SW480 (cell line): ENCODE measurements at regions not wholly inside any gene's neighbourhood (a gene's known extent, or its start where the extent isn't known, plus 50 kb on each side); places are given as distances from the start of the nearest gene placed in this dataset.
"Not testable (repeated sequence)": the region's sequence is repeated elsewhere in the genome, so short reads cannot be mapped to it uniquely, and the experiment has no call there.

Experiments used
- DNase-seq: peaks from one replicate; pipeline ENCODE4 v3.0.0-alpha.2; 2016; ENCODE audit warnings: low spot score

DNA sequence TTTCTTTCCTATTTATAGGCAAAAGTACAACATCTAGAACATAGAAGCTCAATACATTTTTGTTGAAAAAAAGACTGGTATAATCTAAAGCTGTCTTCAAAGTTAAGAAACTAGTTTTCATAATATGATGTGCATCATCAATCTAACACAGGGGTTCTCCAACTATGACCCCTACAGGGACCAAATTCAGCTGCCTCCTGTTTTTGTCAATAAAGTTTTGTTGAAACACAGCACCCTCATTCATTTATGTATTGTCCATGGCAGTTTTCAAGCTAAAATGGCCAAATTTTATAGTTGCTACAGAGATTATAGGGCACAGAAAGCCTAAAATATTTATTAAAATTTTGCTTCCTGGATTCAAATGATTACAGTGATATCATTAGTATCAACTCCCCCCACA, 452.9 kb downstream of the CCER1 start:
- DNase-seq = no peak

DNA sequence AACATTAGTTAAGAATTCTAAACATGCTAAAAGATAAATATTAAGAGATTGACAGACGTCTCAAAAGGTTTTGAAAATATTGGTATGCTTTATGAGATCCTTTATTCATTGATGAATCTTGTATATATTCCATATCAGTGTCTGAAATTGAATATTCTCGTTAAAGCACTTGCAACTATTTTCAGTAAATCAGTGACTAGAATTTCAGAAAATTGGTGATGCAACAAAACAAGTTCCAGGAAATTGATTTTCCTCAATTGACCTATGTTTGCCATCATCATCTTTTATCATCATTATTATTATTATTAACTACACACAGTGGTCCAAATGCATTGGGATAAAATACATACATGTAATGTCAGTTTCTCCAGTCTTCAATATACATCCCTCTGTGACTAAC, 453.6 kb downstream of the CCER1 start:
- DNase-seq = no peak

DNA sequence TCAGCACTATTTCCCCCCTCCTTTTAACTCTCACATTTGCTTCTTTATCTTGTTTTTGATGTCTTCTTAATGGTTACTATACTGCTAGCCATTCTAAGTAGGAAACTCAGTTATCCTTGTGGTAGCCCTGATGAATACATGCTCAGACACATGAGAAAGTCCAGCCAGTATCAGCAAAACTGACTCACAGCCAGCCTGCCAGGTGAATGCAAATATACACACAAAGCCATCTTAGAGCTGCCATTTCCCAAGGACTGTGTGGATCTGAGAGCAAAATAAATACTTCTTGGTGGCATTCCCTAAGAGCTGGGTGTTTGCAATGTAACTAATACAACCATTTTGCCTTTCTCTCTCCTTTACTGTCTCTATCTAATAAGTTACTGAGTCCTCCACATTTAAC, 455.2 kb downstream of the CCER1 start:
- no peak for DNase-seq

DNA sequence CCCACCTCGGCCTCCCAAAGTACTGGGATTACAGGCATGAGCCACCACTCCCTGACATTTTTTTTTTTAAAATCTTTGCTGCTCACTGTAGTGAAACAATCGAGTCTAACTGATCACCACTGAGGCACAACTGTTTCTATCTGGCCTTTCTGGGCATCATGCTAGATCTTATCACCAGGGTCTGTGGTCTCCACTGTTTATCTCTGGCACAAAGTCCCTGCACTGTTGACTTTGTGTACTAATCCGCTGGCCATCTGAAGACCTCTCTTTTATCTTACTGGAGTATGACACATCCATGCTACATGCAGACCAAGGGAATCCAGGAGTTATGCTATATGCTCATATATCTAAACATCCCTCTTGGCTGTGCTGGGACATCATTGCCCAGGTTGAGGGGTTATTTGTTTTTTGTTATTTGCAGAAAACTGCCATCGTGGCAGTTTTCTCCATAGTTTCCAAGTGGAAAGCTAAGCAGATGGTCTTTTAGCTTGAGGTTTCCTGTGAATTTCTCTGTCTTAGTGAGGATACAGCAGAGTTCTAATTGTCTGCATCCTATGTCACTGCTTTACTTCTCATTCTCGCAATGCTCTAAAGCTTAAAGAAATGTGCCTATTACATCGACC, 456.9 kb downstream of the CCER1 start:
- DNase-seq = no peak

- DNase-seq = no peak
Observed at GRCh38 chr12:90490355-90490754, 464.6 kb downstream of the CCER1 start.

DNA sequence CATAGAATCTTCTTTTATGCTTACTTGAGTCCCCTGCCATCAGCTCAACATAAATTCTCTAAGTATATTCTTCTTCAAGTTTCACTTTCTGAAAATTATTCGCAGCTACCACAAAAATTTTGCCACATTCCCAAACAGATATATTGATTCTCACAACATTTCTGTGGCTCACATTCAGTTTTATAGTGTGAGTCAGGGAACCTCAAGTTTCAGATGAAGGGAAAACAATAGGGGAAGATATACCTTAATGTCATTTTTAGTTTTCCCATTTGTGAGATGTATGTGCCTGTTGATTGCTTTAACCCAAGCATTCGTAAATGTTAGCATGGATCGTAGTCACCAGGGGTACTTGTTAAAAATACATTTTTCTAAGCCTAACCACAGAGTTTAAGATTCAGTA, 465.8 kb downstream of the CCER1 start:
- no peak for DNase-seq

- no peak for DNase-seq
Observed at GRCh38 chr12:90485560-90485959, 469.4 kb downstream of the CCER1 start.

GRCh38 chr12:90484094-90484493, 470.9 kb downstream of the CCER1 start:
- DNase-seq = no peak

DNA sequence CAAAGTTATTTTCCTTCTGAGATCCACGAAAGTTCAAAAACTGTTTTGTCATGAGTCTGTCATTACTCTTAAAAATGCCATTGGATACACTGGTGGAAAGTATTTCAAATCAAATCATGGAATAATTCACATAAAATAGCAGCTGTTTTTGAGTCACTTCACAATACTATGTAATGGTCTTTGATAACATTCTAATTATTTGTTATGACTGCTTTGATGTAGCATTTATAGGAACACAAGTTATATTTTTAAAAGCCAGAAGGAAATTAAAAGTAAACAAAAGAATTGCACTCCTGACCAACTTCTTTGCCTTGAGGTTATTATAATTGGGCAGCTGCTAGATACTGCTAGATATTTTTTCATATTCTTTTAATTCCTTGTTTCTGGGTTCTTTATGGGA, 473.2 kb downstream of the CCER1 start:
- DNase-seq = no peak

- no peak for DNase-seq
Observed at GRCh38 chr12:90479237-90479636, 475.7 kb downstream of the CCER1 start.

- DNase-seq = no peak
Observed at GRCh38 chr12:90473831-90474230, 481.1 kb downstream of the CCER1 start.

DNA sequence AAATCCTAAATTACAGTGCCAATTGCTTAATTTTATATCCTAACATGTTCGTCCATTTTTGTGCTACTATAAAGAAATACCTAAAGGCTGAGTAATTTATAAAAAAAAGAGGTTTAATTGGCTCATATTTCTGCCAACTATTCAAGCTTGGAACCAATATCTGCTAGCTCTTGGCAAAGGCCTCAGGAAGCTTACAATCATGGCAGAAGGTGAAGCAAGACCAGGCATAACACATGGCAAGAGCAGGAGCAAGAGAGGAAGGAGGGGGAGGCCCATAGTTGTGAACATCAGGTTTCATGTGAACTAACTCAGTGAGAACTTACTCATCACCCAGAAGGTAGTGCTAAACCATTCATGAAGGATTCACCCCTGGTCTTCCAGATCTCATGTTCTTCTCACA, 494.3 kb downstream of the CCER1 start:
- no peak for DNase-seq

GRCh38 chr12:90456248-90456647, 498.7 kb downstream of the CCER1 start:
- DNase-seq = no peak

GRCh38 chr12:90455756-90456155, 499.2 kb downstream of the CCER1 start:
- DNase-seq = no peak

GRCh38 chr12:90449611-90450010, 505.4 kb downstream of the CCER1 start:
- no peak for DNase-seq

DNA sequence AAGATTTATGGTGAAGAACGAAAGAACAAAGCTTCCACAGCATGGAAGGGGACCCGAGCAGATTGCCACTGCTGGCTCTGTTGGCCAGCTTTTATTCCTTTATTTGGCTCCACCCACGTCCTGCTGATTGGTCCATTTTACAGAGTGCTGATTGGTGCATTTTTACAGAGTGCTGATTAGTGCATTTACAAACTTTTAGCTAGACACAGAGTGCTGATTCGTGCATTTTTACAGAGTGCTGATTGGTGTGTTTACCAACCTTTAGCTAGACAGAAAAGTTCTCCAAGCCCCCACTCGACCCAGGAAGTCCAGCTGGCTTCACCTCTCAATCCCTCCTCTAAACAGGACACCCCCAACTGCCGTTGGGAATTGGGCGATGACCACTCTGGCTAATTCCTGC, 511.5 kb downstream of the CCER1 start:
- not testable (repeated sequence) for DNase-seq

DNA sequence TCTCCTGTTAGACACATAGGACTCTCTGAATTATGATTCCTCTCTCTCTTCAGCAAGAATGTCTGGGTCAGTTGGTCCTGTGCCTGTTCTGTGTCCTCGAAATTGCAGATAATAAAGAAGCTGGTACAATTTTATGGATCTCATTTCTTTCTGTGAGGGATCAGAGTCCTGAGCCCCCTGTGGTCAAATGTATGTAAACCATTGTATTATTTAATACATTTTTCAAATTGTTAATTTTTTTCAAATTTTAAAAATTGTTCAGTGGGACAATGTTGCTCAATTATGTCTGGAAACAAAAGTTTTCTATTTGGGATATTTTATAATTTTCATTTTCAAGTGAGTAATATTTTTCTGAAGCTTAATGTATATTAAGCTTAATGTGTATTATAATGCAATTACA, 513.5 kb downstream of the CCER1 start:
- DNase-seq = no peak

- no peak for DNase-seq
Observed at GRCh38 chr12:90428881-90429280, 526.1 kb downstream of the CCER1 start.

DNA sequence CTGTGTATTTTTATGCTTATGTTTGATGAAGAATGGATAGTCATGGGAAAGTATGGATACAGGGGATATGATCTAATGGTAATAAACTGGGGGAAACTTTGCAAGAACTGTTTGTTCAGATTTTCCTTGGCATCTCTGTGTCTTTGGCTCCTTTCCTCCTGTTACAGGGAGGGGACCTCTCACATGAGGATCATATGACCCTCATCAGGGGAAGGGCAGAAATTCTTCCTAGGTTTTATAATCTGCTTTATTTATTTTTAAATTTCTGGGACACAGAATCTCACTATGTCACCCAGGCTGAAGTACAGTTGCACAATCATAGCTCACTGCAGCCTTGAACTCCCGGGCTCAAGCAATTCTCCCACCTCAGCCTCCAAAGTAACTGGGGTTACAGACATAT, 526.5 kb downstream of the CCER1 start:
- no peak for DNase-seq

GRCh38 chr12:90423965-90424364, 531.0 kb downstream of the CCER1 start:
- no peak for DNase-seq

GRCh38 chr12:90410962-90411361, 544.0 kb downstream of the CCER1 start:
- no peak for DNase-seq

DNA sequence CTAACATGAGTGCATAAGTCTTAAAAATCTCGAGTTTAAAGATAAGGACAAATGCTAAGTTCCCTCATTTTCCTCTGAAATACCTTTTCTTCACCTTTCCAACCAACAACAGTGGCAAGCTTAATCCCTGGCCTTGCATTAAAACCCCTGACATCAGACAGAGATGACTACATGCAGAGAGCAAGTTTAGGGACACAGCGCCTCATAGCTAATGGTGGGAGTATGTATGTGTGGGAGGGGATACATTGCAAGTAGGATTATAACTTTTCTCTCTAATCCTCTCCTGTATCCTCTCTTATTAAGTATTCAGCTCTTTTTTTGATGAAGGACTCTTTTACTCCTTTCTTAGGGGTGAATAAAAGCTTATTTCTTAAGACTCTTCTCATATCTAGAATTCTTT, 547.1 kb downstream of the CCER1 start:
- no peak for DNase-seq

DNA sequence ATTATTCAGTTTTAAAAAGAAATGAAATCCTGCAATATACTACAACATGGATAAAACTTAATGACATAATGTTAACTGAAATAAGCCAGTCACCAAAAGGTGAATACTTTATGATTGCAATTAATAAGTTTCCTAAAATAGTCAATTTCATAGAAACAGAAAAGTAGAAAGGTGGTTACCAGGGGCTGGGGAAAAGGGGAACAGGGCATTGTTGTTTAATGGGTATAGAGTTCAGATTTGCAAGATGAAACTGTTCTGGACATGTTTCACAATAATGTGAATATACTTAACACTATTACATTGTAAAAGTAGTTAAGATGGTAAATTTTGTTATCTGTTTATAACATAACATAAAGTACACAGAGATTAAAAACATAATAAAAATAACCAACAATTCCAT, 550.9 kb downstream of the CCER1 start:
- no peak for DNase-seq

DNA sequence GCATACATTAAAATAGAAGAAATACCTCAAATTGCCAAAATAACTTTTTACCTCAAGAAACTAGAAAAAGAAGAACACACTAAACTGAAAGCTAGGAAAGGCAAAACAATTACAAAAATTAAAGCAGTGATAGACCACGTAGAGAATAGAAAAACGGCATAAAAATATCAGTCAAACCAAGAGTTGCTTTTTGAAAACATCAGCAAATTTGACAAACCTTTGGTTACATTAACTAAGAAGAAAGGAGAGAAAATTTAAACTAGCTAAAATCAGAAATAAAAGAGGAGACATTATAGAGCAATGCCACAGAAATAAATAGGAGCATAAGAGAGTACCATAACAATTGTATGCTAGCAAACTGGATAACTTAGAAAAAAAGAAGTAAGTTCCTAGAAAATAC, 553.8 kb downstream of the CCER1 start:
- DNase-seq = no peak

DNA sequence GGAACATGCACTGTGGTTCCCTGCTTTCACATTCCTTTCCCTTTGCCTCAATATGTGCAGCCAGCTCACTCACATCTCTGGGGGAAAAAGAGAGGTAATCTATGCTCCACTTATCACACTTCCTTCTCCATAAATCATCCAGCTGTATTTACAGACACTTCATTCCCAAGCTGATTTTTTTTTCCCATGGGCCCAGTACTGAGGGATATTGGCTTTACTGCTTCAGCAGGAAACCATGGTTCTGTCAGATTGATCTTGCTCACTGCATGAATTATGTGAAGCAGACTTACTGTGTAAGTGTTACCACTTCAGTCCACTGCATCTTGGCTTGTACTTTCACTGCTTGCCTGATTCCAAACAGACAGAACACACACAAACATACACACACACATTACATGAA, 555.6 kb downstream of the CCER1 start:
- DNase-seq = no peak
